Right ventricle myocardium inferior (tissue), 1 donor: ENCODE measurements at regions not wholly inside any gene's neighbourhood (a gene's known extent, or its start where the extent isn't known, plus 50 kb on each side); places are given as distances from the start of the nearest gene placed in this dataset.
"Not testable (repeated sequence)": the region's sequence is repeated elsewhere in the genome, so short reads cannot be mapped to it uniquely, and the experiment has no call there.

Source experiments
- ATAC-seq: fragments of 200-7000 bp; cut with Tn5 transposase; one replicate; pipeline ENCODE4 v1.9.1; 2020; ENCODE audit warnings: mild to moderate bottlenecking, moderate library complexity
- DNase-seq: peaks from one replicate; pipeline ENCODE4 v3.0.0; 2021; ENCODE audit errors: missing footprints
- intact Hi-C: fragments of 100-400 bp; cut with DNase I; formaldehyde crosslinking; loops from one replicate; pipeline ENCODE4 v1.11.0; 2022
- donor health status: DM: no; HTN: yes; CAD: no; lungs with severe emphysema.

- intact Hi-C loops, result no loop called here
- ATAC-seq, result no peak
- no peak for DNase-seq
Observed at GRCh38 chrY:7996726-7997125, 1085.2 kb upstream of the AMELY start.

GRCh38 chrY:7994781-7995180 lies 1083.2 kb upstream of the AMELY start:
- intact Hi-C loops, ATAC-seq, DNase-seq: not testable (repeated sequence)

DNA sequence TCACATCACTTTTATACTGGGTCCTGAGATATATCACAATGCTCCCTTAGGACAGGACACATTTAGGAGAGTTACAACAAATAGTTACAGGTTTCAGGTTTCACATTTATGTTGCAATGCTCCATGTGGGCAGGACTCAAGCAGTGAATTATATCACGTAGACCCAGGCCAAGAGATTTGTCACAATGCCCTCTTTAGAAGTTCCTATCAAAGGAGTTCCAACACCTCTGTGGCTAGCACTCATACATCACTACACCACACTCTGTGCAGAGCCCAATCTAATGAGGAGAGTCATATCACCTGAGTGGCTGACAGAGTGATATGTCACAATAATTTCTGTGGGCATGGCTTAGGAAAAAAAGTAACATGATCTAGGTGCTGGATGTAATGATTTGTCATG lies 1068.2 kb upstream of the AMELY start:
- ATAC-seq (no peak), DNase-seq (no peak)
- intact Hi-C loops, result no loop called here

GRCh38 chrY:7977301-7977700 lies 1065.7 kb upstream of the AMELY start:
- ATAC-seq (no peak), DNase-seq (no peak)
- intact Hi-C loops, result no loop called here

DNA sequence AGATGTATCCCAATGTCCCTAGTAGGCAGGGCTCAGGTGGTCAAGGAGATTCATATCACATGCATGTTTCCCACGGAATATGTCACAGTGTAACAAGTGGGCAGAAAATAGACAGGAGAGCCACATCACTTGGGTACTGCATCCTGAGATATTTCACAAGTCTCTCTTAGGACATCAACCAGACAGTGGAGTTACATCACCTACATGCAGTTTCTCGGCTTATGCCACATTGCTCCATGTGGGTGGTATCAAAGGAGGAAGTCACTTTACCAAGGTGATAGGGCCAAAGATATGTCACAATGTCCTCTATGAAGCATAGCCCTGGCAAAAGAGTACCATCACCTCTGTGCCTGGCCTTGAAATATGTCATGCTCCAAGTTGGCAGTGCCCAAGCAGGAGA lies 1056.7 kb upstream of the AMELY start:
- ATAC-seq, result no peak

DNA sequence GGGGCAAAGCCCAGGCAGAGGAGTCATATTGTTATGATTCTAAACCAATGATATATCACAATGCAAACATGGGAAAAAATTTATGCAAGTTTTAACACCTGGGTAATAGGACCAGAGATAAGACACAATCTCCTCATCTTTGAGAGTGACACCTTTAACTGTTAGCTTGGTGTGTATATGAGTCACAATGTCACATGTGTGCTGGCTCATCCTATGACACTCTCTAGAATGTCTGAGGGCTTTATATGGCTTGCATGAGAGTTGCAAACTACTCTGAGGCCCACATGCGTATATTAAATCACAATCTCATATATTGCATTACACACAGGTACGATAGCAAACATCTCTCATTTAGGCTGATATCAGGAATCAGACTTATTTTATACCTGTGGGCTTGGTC lies 1055.4 kb upstream of the AMELY start:
- DNase-seq, result no peak
- intact Hi-C loops, result no loop called here
- no peak for ATAC-seq

More for the DNA sequence above, 1056.7 kb upstream of the AMELY start:
- intact Hi-C loops, result no loop called here
- DNase-seq, result no peak

DNA sequence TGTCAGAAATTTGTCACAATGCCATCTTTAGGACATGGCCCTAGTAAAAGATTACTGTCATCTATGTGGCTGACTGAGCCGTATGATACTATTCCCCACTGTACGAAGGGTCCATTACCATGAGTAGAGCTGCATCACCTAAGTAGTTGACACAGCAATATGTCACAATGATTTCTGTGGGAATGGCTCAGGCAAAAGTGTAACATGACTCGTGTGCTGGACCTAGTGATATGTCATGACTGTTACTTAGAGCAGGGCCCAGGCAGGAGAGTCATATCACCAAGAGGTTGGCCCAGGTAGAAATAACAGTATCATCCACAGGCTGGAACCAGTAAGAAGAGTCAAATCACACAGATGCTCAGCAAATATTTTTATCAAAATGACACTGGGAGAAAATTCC lies 1051.8 kb upstream of the AMELY start:
- no peak for ATAC-seq
- DNase-seq, result no peak
- intact Hi-C loops, result no loop called here

DNA sequence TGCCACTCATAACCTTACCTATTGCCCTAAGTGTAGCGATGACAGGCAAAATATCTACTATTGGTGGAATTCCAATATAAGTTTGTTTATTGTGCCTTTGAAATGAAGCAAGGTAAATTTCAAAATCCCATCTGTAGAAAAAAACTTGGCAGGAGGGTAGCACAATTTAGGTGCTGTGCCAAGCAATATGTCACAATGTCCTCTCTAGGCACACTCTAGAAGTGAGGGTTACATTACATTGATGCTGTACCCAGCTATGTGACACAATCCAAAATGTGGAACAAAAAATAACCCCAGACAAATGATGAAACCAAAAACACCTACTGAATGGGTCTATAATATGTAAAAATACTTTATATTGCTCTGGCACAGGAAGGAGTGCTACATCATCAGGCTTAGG lies 1050.8 kb upstream of the AMELY start:
- ATAC-seq, result no peak
- intact Hi-C loops, result no loop called here
- DNase-seq, result no peak

GRCh38 chrY:7961811-7962210 lies 1050.3 kb upstream of the AMELY start:
- intact Hi-C loops, result no loop called here
- no peak for ATAC-seq

GRCh38 chrY:7957773-7958172 lies 1046.2 kb upstream of the AMELY start:
- intact Hi-C loops, result no loop called here
- no peak for DNase-seq
- ATAC-seq, result no peak

More at GRCh38 chrY:7961811-7962210, 1050.3 kb upstream of the AMELY start:
- DNase-seq, result no peak

GRCh38 chrY:7951187-7951852 lies 1039.8 kb upstream of the AMELY start:
- ATAC-seq, result no peak
- intact Hi-C loops, result no loop called here
- no peak for DNase-seq

DNA sequence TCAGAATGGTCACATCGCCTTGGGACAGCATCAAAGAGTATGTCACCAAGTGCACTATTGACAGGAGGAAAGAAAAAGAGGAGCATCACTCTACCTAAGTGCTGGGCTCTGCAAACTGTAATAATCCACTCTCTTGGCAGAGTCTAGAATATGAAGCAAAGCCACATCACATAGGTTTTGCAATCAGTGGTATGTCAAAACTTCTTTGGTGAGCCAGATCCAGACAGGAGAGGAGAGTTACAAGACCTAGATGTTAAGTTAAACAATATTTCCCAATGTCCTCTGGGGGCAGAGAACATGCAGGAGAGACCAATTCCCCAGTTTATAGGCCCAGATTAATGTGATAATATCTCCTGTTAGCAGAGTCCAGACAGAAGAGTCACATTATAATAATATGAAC lies 1032.6 kb upstream of the AMELY start:
- intact Hi-C loops, result no loop called here
- ATAC-seq (no peak), DNase-seq (no peak)

GRCh38 chrY:7942711-7943110 lies 1031.2 kb upstream of the AMELY start:
- ATAC-seq (no peak), DNase-seq (no peak)
- intact Hi-C loops, result no loop called here

DNA sequence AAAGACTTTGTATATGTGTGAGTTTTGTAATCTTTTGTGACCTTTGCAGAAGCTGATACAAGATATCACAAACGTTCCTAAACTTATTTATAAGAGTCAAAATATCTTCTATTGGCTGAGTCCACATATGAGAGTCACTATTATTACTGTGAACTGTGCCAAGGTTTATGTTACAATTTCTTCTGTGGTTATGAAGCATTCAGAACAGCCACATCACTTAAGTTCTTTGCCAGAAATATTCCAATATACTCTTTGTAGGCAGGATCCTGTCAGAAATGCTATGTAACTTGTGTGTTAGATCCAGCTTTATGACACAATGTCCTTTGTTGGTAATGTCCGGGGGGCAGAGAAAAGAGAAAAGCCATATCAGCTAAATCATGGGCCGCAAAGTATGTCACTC lies 1030.3 kb upstream of the AMELY start:
- DNase-seq (no peak), ATAC-seq (no peak)
- intact Hi-C loops, result no loop called here

DNA sequence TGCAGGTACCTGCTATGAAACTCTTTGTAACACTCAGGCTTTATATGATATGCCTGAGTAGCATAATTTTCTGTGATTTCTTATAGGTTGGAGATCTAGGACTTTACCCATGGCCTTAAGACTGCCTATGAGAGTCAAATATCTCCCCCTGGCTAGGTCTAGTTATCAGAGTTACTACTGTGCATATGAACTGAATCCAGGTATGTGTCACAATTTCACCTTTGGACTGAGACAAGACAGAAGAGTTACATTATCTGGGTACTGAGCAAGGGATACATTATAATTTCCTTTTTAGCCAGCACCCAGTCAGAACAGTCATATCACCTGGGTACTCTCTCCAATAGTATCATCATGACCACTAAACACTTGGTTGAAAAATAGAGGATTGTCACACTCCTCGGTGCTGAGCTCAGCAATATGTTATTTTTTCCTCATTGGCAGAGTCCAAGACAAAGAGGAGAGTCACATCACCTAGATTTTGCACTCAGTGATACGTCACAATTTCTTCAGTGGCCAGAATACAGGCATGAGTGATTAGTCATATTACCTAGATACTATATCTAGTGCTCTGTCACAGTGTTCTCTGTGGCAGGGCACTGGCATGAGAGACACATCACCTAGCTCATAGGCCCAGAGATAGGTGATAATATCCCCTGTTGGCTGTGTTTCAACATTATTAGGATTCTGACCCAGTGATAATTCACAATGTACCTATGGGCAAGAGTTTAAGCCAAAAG lies 1027.6 kb upstream of the AMELY start:
- intact Hi-C loops, result no loop called here
- ATAC-seq (no peak), DNase-seq (no peak)

DNA sequence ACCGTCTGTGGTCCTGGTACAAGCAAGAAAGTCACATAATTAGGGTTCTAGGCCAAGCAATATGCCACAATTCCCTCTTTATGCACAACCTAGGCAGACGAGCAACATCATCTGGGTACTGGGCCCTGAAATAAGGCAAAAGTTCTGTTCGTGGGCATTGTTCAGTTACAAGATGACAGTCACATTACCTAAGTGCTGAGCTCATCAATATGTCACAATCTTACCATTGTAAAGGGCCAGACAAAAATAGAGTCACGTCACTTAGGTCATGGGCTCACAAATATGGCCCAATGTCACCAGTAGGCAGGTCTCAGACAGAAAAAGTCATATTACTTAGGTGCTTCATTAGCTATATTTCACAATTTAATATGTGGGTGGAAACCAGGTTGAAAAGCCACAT lies 1025.3 kb upstream of the AMELY start:
- no peak for ATAC-seq
- intact Hi-C loops, result no loop called here
- no peak for DNase-seq

DNA sequence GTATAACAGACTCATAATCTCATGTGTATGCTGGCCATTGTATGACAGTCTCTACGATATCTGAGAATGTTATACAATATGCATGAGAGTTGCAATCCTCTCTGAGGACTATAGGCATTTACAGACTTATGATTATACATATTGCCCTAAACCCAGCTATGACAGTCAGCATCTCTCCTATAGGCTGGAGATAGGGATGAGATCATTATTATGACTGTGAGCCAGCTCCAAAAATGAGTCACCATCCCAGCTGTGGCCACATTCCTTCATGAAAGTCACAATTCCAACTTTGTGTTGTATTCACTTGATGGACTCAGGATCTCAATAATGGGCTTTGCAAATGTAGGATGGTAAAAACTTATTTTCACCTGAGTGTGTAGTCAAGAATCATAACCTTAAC lies 1024.5 kb upstream of the AMELY start:
- DNase-seq (no peak), ATAC-seq (peak; percentile 52)
- intact Hi-C loops, result no loop called here

- intact Hi-C loops, result no loop called here
- ATAC-seq, result no peak
- DNase-seq, result no peak
Observed at GRCh38 chrY:7935606-7936005, 1024.1 kb upstream of the AMELY start.

DNA sequence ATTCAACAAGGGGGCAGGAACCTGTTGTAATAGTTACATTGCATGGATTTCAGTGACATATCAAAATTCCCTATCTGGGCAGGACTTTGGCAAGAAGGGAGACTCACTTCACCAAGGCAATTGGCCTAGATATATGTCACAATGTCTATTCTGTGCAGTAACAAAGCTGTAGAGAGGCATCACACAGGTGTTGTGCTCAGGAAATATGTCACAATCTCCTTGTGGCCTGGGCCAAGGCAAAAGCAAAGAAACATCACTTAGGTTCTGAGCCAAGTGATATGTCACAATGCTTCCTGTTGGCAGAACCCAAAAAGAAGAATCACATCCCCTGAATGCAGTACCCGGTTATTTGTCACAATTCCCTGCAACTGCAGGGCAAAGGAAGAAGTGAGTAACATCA lies 1020.9 kb upstream of the AMELY start:
- ATAC-seq (no peak), DNase-seq (no peak)

GRCh38 chrY:7929866-7930265 lies 1018.3 kb upstream of the AMELY start:
- intact Hi-C loops, result no loop called here
- no peak for DNase-seq
- no peak for ATAC-seq

More for the DNA sequence above, 1020.9 kb upstream of the AMELY start:
- intact Hi-C loops, result no loop called here

- DNase-seq (no peak), ATAC-seq (no peak)
- intact Hi-C loops, result no loop called here
Observed at GRCh38 chrY:7924059-7924458, 1012.5 kb upstream of the AMELY start.
